HL-60/S4 treated with retinoic acid at 250 ng/mL for 4 days and 3 days (cell line): ENCODE measurements at regions not wholly inside any gene's neighbourhood (a gene's known extent, or its start where the extent isn't known, plus 50 kb on each side); places are given as distances from the start of the nearest gene placed in this dataset.
"Not testable (repeated sequence)": the region's sequence is repeated elsewhere in the genome, so short reads cannot be mapped to it uniquely, and the experiment has no call there.

Source experiments
- in situ Hi-C: fragments of 300-500 bp; cut with MboI; formaldehyde crosslinking; loops from 2 replicates; pipeline ENCODE4 v1.7.0; 2022; ENCODE audit warnings: low sequenced_read_pairs

DNA sequence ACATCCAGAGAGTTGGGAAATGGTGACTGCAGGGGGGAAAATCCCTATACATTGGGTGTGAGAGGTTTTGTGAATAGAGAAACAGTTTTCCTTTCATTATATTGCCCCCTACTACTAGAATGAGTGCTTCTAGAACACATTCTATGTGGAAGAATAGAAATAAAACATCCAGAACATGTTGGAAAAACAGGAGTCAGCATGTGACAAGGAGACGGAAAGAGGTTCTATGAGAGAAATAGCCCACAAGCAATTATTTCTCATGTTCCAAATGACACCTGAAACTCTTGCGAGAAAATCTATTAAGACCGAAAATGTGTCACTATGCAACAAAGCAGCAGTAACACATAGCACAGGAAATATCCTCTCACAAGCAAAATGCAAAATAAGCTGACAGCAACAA, 202.7 kb upstream of the SPOPL start:
- in situ Hi-C loops: no loop called here

DNA sequence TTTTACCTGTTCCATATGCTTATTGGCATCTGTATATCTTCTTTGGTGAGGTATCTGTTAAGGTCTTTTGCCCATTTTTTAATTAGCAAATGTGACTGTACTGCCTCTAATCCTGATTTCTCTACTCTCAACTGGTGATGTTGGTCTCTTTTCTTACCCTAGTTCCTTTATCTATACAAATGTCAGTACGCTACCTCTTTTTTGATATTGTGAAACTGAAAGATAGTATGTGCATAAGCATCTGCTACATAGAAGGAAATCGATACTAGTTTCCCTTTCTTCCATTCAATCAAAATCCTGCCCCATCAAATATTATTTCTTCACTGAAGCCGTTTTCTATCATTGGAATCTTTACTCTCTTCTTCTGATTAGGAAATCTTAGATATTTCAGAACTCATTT, 194.9 kb upstream of the SPOPL start:
- in situ Hi-C loops: no loop called here

DNA sequence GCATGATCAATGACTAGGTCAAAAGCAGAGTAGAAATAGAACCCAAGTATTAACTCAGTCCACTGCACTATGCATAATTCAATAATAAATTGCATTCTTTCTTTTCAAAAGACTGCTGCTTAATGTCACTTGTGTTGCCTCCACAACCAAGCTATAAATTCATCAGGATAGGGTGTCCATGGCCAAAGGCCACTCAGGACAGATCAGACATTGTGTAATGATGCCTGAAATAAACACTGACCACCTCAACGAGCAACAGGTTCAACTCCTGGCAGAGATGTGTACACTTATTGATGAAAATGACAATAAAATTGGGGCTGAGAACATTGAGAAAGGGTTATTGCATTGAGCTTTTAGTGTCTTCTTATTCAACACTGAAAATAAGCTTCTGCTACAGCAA, 194.5 kb upstream of the SPOPL start:
- in situ Hi-C loops: no loop called here

DNA sequence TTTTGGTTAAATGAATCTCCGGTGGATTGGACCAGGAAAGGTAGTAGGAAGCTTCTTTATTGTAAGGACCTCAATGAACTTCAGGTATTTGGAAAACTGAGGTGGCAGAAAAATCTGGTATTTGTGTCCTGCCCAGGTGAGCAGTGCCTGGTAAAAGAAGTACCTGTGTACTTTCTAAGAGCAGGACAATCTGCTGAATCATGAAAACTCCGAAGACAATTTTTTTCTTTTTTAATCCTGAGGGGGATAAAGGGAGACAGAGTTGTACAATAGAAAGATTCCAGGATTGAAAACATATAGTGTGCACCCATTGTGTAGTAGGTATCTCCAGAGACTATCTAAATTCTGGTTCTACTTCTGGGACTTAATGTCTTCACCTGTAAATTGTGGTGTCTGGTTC, 191.8 kb upstream of the SPOPL start:
- in situ Hi-C loops: no loop called here

DNA sequence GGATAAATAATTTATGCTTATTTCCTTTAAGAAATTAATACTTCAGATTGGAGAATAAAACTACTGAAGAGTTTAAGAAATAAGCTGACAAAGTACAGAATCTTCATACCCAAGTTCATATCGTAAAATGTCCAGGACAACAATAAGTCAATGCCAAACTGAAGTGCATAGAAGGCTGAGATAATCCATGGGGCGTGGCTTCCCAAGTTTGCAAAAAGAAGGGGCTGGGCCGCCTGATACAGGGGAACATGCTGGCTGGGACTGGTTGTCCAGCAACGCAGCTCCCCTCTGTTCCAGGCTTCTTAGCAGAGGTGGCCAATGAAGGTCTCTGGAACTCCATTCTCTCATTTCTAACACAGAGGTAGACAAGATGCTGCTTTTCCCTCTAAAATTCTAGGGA, 189.5 kb upstream of the SPOPL start:
- in situ Hi-C loops: no loop called here

DNA sequence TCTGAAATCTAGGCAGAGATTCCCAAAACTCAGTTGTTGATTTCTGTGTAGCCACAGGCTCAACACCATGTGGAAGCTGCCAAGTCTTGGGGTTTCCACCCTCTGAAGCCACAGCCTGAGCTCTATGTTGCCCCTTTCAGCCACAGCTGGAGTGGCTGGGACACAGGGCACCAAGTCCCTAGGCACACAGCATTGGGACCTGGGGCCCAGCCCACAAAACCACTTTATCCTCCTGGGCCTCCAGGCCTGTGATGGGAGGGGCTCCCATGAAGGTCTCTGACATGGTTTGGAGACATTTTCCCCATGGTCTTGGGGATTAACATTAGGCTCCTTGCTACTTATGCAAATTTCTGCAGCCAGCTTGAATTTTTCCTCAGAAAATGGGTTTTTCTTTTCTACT, 186.0 kb upstream of the SPOPL start:
- in situ Hi-C loops: not testable (repeated sequence)

DNA sequence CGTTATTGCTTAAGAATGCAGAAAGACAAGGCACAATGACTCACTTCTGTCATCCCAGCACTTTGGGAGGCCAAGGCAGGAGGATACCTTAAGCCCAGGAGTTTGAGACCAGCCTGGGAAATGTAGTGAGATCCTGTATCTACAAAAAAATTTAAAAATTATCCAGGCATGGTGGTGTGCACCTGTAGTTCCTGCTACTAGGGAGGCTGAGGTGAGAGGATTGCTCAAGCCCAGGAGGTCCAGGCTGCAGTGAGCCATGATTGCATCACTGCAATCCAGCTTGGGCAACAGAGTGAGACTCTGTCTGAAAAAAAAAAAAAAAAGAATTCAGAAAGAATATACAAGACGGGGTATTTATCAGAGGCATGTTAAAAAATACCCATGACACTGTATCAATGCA, 182.0 kb upstream of the SPOPL start:
- in situ Hi-C loops: no loop called here

DNA sequence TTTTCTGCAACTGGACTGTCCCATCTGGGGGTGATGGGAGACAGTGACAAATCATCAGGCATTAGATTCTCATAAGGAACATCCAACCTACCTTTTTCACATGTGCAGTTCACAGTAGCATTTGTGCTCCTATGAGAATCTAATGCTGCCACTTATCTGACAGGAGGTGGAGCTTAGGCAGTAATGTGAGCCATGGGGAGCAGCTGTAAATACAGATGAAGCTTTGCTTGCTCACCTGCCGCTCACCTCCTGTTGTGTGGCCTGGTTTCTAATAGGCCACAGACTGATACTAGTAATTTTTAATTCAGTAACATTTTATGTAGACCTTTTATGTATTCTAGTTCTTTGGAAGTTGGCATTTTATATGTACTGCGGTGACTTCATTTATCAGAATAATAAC, 180.1 kb upstream of the SPOPL start:
- in situ Hi-C loops: no loop called here

DNA sequence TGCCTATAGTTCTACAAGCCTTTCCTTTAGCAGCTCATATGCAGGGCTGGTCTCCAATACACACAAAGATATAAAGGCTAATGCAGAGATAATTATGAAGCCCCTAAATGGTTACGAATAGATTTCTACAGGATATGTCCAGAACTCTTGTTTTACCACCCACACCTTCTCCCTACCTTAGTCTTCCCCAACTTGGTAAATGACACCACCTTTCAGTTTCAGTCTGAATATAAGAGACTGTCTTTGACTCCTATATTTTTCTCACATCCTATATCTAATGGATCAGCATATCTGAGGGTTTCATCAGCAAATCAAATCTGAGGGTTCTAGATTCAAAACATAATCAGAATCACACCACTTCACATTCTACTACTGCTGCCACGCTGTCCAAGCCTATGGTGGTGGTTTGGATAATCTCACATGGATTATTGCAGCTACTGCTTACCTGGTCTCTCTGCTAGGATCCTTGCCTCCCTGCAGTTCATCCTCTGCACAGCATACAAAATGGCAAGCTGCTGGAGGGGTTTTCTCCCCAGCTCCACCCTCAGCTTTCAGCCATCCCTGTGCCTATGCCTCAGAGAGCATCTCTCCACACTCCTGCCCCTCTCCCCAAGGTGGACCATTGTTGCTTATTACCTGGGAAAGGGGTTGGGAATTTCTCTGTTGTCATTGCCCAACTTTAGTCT, 178.0 kb upstream of the SPOPL start:
- in situ Hi-C loops: no loop called here

DNA sequence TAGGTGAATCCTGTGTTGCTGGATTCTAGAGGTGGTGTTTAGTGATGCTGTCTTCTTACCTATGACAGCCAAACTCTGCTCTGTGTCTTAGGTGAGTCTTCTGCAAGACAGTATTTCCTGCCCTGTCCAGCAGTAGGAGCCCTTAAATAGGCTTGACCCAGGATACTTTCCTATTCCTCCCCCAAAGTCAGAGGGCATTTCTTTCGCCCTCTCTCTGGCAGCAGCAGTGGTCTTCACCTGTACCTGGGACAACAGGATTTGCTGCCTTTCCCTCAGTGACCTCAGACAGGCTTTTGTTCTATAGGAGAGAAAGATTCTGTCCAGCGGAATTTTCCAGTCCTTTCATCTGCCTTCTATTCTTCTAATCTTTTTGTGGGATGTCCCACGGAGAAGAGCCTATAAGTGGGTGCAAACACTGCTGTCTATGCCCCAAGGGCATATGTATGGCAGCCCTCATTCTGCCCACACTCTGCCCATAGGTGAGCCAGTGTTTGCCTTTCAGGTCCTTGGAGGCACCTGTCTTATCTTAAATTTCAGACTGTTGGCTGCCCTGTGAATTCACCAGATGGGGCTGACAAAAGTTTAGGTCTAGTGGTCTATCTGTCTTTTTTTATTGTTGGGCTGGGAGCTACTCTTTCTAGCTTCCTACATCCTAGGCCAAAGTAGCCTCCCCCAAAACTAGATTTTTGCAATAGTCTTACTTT, 177.3 kb upstream of the SPOPL start:
- in situ Hi-C loops: no loop called here

DNA sequence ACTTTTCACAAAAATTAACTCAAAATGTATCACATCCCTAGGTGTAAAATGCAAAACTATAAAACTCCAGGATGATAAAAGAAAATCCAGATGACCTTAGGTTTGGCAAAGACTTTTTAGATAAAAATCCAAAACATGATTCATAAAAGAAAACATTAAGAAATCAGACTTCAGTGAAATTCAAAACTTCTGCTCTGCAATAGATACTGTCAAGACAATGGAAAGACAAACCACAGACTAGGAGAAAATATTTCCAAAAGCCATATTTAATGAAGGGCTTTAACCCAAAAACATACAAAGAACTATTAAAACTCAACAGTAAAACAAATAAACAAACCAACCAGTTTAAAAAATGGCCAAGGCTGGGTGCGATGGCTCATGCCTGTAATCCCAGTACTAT, 173.6 kb upstream of the SPOPL start:
- in situ Hi-C loops: no loop called here

DNA sequence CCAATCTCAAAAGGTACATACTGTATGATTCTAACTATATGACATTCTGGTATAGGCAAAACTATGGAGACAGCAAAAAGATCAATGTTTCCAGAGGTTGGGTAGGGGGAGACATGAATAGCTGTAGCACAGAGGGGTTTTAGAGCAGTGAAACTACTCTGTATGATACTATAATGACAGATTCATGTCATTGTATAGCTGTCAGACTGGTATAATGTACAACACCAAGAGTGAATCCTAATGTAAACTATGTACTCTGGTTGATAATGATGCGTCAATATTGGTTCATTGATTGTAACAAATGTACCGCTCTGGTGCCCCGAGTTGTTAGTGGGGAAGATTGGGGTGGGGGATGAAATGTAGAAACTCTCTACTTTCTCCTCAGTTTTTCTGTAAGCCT, 172.4 kb upstream of the SPOPL start:
- in situ Hi-C loops: no loop called here

DNA sequence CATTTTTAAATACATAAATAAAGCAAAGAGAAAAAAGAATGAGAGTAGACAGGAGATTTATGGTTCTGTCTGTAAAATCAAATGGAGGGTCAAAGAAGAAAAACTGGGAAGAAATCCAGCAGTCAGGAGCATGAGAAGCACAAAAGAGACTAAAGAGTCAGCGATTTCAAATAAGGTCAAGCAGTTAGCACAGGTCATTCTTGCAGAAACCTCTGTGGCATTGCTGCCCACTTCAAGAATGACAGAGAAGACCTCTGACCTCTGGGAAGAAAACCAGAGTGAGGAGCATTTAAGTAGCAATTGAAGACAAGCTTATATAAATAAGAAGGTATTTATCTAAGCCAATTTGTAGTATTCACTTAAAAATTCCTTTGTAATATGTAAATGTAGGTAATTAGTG, 172.0 kb upstream of the SPOPL start:
- in situ Hi-C loops: no loop called here

DNA sequence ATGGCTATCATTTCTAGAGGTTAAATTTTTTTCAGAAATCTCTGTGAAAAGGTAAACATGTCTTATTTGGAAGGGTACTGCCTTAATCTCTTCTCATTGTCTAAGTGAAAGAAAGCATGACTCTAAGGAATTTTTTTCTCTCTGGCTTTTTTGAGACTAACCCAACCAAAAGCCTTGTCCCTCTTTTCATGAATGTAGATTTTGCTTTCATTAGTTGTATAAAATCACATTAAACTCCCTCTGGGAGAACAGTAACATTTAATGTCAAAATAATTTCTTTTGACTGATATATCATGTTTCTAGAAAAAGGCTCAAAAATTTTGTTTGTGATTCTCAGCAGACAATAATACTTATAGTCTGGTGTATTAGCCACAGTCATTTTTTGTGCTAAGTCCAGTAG, 168.4 kb upstream of the SPOPL start:
- in situ Hi-C loops: no loop called here

DNA sequence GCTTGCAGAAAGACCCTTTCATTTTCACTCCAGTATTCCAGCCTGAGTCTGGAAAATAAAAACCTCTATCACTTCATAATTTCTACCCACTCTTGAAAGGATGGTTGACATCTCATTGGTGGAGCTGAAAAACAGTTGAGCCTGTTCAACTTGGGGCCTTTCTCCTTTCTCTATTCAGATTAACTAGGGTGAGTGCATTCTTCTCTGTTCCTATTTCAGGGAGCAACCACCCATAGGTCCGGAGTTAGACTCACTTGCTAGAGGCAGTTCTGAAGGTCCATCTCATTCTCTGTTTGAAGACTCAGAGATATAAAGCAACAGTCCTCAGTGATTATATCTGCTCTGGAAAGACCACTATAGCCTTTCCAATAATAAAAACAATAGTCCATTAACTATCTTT, 167.9 kb upstream of the SPOPL start:
- in situ Hi-C loops: no loop called here

DNA sequence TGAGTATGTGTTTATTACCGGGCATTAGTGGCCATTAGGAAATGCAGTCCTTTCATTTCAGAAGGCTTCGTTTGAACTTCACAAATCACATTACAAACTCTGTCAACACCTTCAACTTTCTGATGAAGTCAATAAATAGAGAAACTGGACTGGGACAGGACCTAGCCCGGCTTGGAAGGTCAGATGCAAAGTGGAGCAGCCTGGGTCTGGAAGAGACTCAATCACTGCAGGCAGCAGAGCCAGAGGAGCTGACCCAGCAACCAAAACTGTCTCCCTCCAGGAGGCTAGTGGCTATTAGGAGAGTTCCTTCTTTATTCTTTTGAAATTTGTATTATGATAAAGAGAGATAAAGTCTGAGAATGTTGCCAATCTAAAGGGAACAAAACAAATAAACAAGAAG, 167.2 kb upstream of the SPOPL start:
- in situ Hi-C loops: no loop called here

DNA sequence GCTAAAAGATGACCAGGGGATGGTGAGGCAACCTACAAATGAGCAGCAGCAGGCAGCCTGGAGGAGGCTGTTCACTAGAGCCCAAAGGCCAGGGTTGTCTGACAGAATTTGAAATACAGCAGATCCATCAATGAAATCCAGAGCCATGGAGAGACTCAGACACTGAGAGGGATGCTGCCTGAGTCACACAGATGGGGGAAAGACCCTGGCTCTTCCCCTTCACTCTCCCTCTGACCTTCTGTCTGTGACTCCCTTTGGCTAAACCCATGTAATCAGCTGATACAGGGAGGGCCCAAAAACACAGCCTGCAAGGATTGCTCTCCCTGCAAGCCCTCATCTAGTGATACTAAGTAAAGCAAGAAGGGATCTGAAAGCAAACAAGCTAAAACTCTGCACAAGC, 166.5 kb upstream of the SPOPL start:
- in situ Hi-C loops: no loop called here

DNA sequence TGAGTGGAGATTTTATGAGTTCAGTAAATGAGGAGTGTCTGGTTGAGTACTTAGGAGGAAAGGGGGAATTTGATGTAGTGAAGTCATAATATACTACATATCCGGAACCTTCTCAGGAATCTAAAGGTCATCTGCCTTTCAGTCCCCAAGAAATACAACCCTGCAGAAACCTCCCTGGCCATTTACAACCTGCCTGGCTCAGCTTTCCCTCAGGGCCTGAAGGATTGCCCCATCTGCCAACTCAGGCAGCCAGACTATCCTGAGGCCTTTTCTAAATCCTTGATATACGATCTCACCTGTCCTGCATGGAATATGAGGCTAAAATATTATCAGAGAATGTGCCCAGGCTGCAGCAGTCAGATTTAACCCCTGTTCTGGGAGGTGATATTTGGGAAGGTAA, 165.4 kb upstream of the SPOPL start:
- in situ Hi-C loops: no loop called here

DNA sequence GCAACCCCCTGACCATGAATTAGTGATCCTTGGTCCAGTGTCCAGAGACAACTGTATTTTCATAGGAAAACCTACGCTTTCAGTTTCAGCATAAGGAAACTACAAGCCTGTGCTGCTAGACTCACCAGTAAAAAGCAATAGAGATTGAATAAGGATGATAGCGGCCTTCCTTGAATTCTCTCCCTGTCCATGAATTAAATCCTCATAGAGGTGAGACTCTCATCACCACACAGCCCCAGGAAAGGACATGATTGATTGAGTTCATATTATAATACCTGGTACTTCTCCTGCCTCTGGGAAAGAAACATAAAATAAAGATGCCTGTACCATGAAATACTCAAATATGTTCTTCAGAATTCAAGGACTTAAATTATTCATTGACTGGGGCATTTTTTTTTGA, 146.3 kb upstream of the SPOPL start:
- in situ Hi-C loops: no loop called here

DNA sequence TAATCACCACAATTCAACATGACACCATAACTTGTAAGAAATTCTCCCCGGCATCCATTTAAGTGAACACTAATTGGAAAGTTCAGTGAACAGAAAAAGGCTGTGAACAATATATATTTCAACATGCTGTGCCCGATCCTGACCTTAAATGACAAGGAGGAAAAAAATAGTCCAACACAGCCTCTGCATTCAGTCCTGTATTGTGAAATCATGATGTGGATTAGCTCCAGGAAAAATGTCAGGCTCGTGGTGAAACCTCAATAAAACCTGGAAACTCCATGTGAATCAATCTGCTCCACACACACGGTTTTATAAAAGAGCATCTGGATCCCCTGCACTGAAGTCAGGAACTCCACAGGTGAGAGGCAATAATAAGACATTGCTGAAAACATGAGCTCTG, 145.4 kb upstream of the SPOPL start:
- in situ Hi-C loops: no loop called here

DNA sequence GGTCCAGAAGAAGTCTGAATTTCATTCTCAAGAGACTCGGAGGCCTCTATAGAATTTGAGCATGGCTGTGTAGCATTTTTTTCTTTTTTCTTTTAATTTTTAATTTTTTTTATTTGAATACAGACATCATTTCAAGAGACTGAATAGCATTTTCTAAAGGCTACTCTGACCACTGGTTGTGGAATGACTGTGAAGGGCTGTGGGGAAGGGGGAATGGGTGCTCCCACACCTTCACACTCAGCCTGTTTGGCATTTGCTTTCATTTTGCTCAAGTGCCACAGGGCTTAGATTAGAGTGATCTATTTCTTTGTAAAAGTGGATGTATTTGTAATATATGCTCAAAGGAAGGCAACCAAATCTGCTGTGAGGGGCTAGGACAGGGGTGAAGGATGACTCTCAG, 142.0 kb upstream of the SPOPL start:
- in situ Hi-C loops: no loop called here

DNA sequence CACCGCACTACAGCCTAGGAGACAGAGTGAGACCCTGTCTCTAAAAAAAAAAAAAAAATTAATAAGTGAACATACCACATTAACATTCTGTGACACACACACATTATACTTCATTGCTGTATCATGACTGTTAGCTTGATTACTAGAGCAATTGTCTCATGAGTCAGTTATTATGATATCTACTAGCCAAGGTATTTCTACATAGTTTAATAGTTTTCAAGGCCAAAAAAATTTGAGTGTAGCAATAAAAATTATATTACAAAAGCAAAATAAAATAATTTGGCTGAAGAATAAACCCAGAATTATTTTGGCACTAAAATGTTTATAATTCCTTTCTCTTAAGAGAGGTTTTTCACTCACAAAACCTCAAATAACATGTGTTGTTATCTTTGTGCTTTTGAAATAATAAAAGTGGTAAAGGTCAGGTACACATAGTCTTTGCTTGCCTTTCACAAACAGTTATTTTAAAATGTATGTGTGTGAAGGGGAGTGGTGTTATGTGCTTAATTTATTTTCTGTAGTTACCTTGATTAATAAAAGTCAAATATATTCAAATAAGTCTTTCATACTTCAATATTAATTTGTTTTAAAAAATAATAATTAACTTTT, 136.9 kb upstream of the SPOPL start:
- in situ Hi-C loops: no loop called here

DNA sequence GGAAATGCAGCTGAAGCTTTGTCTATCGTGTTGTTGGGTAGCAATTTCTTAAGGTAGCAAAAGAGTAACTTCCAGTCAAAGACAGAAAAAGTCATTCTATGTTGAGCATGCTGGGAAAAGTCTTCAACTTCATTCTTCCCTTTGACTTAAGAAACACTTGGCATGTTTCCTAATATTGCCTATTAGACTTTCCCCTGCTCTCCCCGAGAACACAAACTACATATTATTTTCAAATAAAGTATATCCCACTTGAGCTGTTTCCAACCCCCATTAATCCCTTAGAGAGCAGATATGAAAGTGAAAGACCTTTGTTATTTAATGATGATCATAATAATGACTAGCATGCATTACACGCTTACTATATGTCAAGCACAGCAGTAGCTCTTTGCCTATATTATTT, 136.0 kb upstream of the SPOPL start:
- in situ Hi-C loops: no loop called here
